ENCODE measurements at regions not wholly inside any gene's neighbourhood (a gene's known extent, or its start where the extent isn't known, plus 50 kb on each side); places are given as distances from the start of the nearest gene placed in this dataset.

DNA sequence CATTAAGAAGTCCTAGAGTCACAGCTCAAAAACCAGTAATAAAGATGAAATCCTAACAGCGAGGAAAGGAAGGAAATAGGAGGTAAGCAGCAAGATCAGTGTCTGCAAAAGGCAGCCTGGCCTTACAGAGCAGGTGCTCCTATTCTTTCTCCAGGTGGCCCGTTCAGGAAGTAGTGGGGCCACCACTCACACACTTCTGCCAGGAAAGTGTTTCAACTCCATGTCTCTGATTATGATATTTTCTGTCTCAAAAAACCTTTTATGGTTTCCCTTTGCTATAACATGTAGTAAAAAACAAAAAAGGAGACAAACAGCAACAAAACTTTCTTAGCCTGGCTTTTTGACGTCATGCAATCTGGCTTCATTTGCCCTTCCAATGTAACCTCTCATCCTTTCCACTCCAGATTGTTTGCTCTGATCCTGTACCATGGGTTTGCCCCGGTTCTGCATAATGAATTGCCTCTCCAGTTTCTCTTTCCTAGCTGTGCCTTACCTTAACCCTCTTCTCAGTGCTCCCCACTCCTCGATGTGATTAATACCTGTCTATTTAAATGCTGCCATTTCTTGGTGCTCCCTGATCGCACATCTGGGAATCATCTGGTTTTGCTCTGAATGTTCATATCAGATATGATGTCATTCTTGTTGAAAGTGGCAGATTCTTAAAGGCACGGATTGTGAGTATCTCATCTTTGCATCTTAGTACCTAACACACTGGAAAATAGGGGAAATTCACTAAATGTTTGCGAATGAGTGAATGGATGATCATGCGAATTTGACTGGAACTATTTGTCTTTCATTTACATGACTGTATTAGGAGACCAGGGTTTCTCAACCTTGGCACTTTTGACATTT lies 50.6 kb upstream of the PTPRM start:
- H3K27me3 ChIP-seq (ENCODE audit: control insufficient read depth, insufficient read depth, low read length), result no peaks in the 10 kb centered on the region
- POLR2A ChIA-PET, result no interaction called here
- no peak for TF ChIP-seq SIN3A (IDR thresholded peaks at IDR 0.05; ENCODE audit: borderline replicate concordance, insufficient read depth, low read depth, low read length)
- TF ChIP-seq, protein P1, sequence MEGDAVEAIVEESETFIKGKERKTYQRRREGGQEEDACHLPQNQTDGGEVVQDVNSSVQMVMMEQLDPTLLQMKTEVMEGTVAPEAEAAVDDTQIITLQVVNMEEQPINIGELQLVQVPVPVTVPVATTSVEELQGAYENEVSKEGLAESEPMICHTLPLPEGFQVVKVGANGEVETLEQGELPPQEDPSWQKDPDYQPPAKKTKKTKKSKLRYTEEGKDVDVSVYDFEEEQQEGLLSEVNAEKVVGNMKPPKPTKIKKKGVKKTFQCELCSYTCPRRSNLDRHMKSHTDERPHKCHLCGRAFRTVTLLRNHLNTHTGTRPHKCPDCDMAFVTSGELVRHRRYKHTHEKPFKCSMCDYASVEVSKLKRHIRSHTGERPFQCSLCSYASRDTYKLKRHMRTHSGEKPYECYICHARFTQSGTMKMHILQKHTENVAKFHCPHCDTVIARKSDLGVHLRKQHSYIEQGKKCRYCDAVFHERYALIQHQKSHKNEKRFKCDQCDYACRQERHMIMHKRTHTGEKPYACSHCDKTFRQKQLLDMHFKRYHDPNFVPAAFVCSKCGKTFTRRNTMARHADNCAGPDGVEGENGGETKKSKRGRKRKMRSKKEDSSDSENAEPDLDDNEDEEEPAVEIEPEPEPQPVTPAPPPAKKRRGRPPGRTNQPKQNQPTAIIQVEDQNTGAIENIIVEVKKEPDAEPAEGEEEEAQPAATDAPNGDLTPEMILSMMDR (IDR thresholded peaks at IDR 0.05), result no peak
- TF ChIP-seq, protein P2, sequence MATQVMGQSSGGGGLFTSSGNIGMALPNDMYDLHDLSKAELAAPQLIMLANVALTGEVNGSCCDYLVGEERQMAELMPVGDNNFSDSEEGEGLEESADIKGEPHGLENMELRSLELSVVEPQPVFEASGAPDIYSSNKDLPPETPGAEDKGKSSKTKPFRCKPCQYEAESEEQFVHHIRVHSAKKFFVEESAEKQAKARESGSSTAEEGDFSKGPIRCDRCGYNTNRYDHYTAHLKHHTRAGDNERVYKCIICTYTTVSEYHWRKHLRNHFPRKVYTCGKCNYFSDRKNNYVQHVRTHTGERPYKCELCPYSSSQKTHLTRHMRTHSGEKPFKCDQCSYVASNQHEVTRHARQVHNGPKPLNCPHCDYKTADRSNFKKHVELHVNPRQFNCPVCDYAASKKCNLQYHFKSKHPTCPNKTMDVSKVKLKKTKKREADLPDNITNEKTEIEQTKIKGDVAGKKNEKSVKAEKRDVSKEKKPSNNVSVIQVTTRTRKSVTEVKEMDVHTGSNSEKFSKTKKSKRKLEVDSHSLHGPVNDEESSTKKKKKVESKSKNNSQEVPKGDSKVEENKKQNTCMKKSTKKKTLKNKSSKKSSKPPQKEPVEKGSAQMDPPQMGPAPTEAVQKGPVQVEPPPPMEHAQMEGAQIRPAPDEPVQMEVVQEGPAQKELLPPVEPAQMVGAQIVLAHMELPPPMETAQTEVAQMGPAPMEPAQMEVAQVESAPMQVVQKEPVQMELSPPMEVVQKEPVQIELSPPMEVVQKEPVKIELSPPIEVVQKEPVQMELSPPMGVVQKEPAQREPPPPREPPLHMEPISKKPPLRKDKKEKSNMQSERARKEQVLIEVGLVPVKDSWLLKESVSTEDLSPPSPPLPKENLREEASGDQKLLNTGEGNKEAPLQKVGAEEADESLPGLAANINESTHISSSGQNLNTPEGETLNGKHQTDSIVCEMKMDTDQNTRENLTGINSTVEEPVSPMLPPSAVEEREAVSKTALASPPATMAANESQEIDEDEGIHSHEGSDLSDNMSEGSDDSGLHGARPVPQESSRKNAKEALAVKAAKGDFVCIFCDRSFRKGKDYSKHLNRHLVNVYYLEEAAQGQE (IDR thresholded peaks at IDR 0.05; ENCODE audit: insufficient read depth in 1 of 2, low read depth in 2 of 2, low read length in 1 of 2), result no peak
- TF ChIP-seq TCF7L2 (IDR thresholded peaks at IDR 0.05; ENCODE audit: low read depth, low read length), result no peak
- no peak for TF ChIP-seq POLR2AphosphoS5 (IDR thresholded peaks at IDR 0.05; ENCODE audit: low read depth, low read length)
- no peak overlapping the region for H3K27ac ChIP-seq (ENCODE audit: low read length)
- H3K9me3 ChIP-seq (ENCODE audit: control insufficient read depth, insufficient read depth, low read depth, low read length), result no peaks in the 10 kb centered on the region
- no peaks in the 10 kb centered on the region for H3K4me1 ChIP-seq (ENCODE audit: control insufficient read depth, insufficient read depth, low read length)
- intact Hi-C loops (cut with micrococcal nuclease; ENCODE audit: unreplicated experiment), result no loop called here
- H3K36me3 ChIP-seq (ENCODE audit: control insufficient read depth, insufficient read depth, low read length), result no peaks in the 10 kb centered on the region
- in situ Hi-C loops (cut with HindIII; ENCODE audit: low pct_unique_long_range_greater_than_20kb, low sequenced_read_pairs), result no loop called here
- ATAC-seq (no peak), DNase-seq (ENCODE audit: low read depth, low spot score) (no peak)
- BruUV-seq (replicated peaks), result no TSS peak
- CTCF ChIA-PET, result no interaction called here
- H3K4me3 ChIP-seq (ENCODE audit: low read depth in 2 of 2, low read length in 2 of 2), result no peak overlapping the region
